Sigmoid colon (tissue), 6 donors: ENCODE measurements at regions not wholly inside any gene's neighbourhood (a gene's known extent, or its start where the extent isn't known, plus 50 kb on each side); places are given as distances from the start of the nearest gene placed in this dataset.

Experiments
- DNase-seq: peaks from one replicate; pipeline ENCODE4 v3.0.0-alpha.2; 2019
- H3K27ac ChIP-seq, 4 donors: fragments of 200-600 bp; sonication (generic); one replicate each; pipeline ENCODE4 v1.5.1; 2016 to 2019; ENCODE audit warnings: mild to moderate bottlenecking in 1 of 4
- H3K27me3 ChIP-seq, 3 donors: fragments of 200-600 bp; sonication (generic); one replicate each; pipeline ENCODE4 v1.5.1; 2019; ENCODE audit warnings: mild to moderate bottlenecking in 1 of 3
- H3K36me3 ChIP-seq, 4 donors: fragments of 200-600 bp; sonication (generic); one replicate each; pipeline ENCODE4 v1.5.1; 2016 to 2019
- H3K4me1 ChIP-seq, 4 donors: fragments of 200-600 bp; sonication (generic); one replicate each; pipeline ENCODE4 v1.5.1; 2017 to 2019
- H3K4me3 ChIP-seq, 4 donors: fragments of 200-600 bp; sonication (generic); one replicate each; pipeline ENCODE4 v1.5.1; 2017 to 2019; ENCODE audit warnings: mild to moderate bottlenecking in 2 of 4, moderate library complexity in 1 of 4
- H3K9me3 ChIP-seq, 4 donors: fragments of 200-600 bp in 3 of 4; sonication (generic) in 3 of 4; one replicate each; pipeline versions ENCODE4 v1.5.1 to v1.6.1; 2013 to 2019
- CTCF ChIP-seq, 4 experiments: fragments of 450-650 bp in 3 of 4; fragments of 200-600 bp in 1 of 4; IDR thresholded peaks; one replicate each; pipeline ENCODE4 v1.5.1; 2016 to 2019; ENCODE audit warnings: antibody characterized with exemption in 4 of 4, mild to moderate bottlenecking in 3 of 4, moderate library complexity in 2 of 4
- EP300 ChIP-seq, 4 donors: sonication (generic); formaldehyde crosslinking; IDR thresholded peaks; one replicate each; pipeline ENCODE4 v1.6.1; 2017; ENCODE audit warnings: antibody characterized with exemption in 4 of 4
- POLR2A ChIP-seq, 2 donors: fragments of 450-650 bp; IDR thresholded peaks; one replicate each; pipeline ENCODE4 v1.6.1; 2016; ENCODE audit warnings: antibody characterized with exemption in 2 of 2, mild to moderate bottlenecking in 2 of 2, moderate library complexity in 2 of 2
- POLR2AphosphoS5 ChIP-seq, 4 donors: sonication (generic); formaldehyde crosslinking; IDR thresholded peaks; one replicate each; pipeline ENCODE4 v1.6.1; 2017; ENCODE audit warnings: antibody characterized with exemption in 4 of 4
- WGBS, 2 donors: extraction: QIAGEN DNeasy Blood & Tissue Kit; methylation state at CpG; one replicate each; pipeline ENCODE4 v1.1.7; 2013; 5-methylcytosine and 5-hydroxymethylcytosine counted together
- intact Hi-C: fragments of 100-400 bp; cut with DNase I; formaldehyde crosslinking; loops from one replicate; pipeline ENCODE4 v1.15.1; 2023
- donor health status: healthy with polysubstance abuse.
- donor health status: healthy.

- no peak overlapping the region for H3K4me3 ChIP-seq
- TF ChIP-seq EP300 (IDR thresholded peaks at IDR 0.05) (no peak), CTCF (IDR thresholded peaks at IDR 0.05) (no peak), POLR2AphosphoS5 (IDR thresholded peaks at IDR 0.05) (no peak), POLR2A (IDR thresholded peaks at IDR 0.05) (no peak)
- no peak overlapping the region for H3K27ac ChIP-seq
- WGBS, 2 donors = 95 to 96% methylated on average over 4 of the region's 4 CpGs
- no peaks in the 10 kb centered on the region for H3K9me3 ChIP-seq
- intact Hi-C loops = no loop called here
- no peaks in the 10 kb centered on the region for H3K27me3 ChIP-seq
- DNase-seq = no peak
- no peaks in the 10 kb centered on the region for H3K4me1 ChIP-seq
- no peaks in the 10 kb centered on the region for H3K36me3 ChIP-seq
Observed at GRCh38 chrX:139187738-139188137, 342.8 kb upstream of the F9 start.

- 58 to 63% methylated on average over 1 of the region's 1 CpG for WGBS, 2 donors
- intact Hi-C loops = no loop called here
- TF ChIP-seq POLR2AphosphoS5 (IDR thresholded peaks at IDR 0.05) = no peak
- TF ChIP-seq POLR2A (IDR thresholded peaks at IDR 0.05) = no peak
- no peak for TF ChIP-seq EP300 (IDR thresholded peaks at IDR 0.05)
- TF ChIP-seq CTCF (IDR thresholded peaks at IDR 0.05) = no peak
- Histone ChIP-seq H3K27me3 (no peaks in the 10 kb centered on the region), H3K4me1 (no peaks in the 10 kb centered on the region), H3K27ac (no peak overlapping the region), H3K9me3 (no peaks in the 10 kb centered on the region), H3K4me3 (no peak overlapping the region), H3K36me3 (no peaks in the 10 kb centered on the region)
- no peak for DNase-seq
Observed at GRCh38 chrX:139186991-139187390, 343.5 kb upstream of the F9 start.

GRCh38 chrX:139179592-139179991 is 350.9 kb upstream of the F9 start:
- Histone ChIP-seq H3K4me3 (no peak overlapping the region), H3K9me3 (no peaks in the 10 kb centered on the region), H3K27ac (no peak overlapping the region), H3K4me1 (no peaks in the 10 kb centered on the region), H3K36me3 (no peaks in the 10 kb centered on the region), H3K27me3 (no peaks in the 10 kb centered on the region)
- intact Hi-C loops = no loop called here
- DNase-seq = no peak
- no peak for TF ChIP-seq CTCF (IDR thresholded peaks at IDR 0.05)
- no peak for TF ChIP-seq POLR2A (IDR thresholded peaks at IDR 0.05)
- no peak for TF ChIP-seq POLR2AphosphoS5 (IDR thresholded peaks at IDR 0.05)
- WGBS, 2 donors = 41 to 61% methylated on average over 1 of the region's 1 CpG

- no peaks in the 10 kb centered on the region for H3K9me3 ChIP-seq
- no peak overlapping the region for H3K27ac ChIP-seq
- no peak for DNase-seq
- WGBS, 2 donors = 70 to 92% methylated on average over 4 of the region's 4 CpGs
- no peaks in the 10 kb centered on the region for H3K27me3 ChIP-seq
- H3K4me1 ChIP-seq = no peaks in the 10 kb centered on the region
- H3K4me3 ChIP-seq = no peak overlapping the region
- no peak for TF ChIP-seq CTCF (IDR thresholded peaks at IDR 0.05)
- no peak for TF ChIP-seq EP300 (IDR thresholded peaks at IDR 0.05)
- TF ChIP-seq POLR2AphosphoS5 (IDR thresholded peaks at IDR 0.05) = no peak
- TF ChIP-seq POLR2A (IDR thresholded peaks at IDR 0.05) = no peak
- H3K36me3 ChIP-seq = no peaks in the 10 kb centered on the region
- intact Hi-C loops = no loop called here
Observed at GRCh38 chrX:139178980-139179379, 351.6 kb upstream of the F9 start.

- TF ChIP-seq POLR2AphosphoS5 (IDR thresholded peaks at IDR 0.05) (no peak), EP300 (IDR thresholded peaks at IDR 0.05) (no peak), CTCF (IDR thresholded peaks at IDR 0.05) (no peak), POLR2A (IDR thresholded peaks at IDR 0.05) (no peak)
- no peaks in the 10 kb centered on the region for H3K27me3 ChIP-seq
- no peaks in the 10 kb centered on the region for H3K36me3 ChIP-seq
- H3K9me3 ChIP-seq = no peaks in the 10 kb centered on the region
- intact Hi-C loops = no loop called here
- H3K27ac ChIP-seq = no peak overlapping the region
- no peak overlapping the region for H3K4me3 ChIP-seq
- DNase-seq = no peak
- H3K4me1 ChIP-seq = no peaks in the 10 kb centered on the region
- 14 to 78% methylated on average over 1 of the region's 1 CpG for WGBS, 2 donors
Observed at GRCh38 chrX:139172731-139173130, 357.8 kb upstream of the F9 start.
